Heart left ventricle (tissue), 16 donors: ENCODE measurements at regions not wholly inside any gene's neighbourhood (a gene's known extent, or its start where the extent isn't known, plus 50 kb on each side); places are given as distances from the start of the nearest gene placed in this dataset.

ENCODE experiments used
- ATAC-seq, 4 donors: fragments of 200-7000 bp; cut with Tn5 transposase; one replicate each; pipeline ENCODE4 v1.9.1; 2020 to 2022; ENCODE audit warnings: moderate library complexity in 4 of 4, mild to moderate bottlenecking in 3 of 4, moderate number of reproducible peaks in 1 of 4
- DNase-seq, 5 donors: peaks; one replicate each; pipeline ENCODE4 v3.0.0-alpha.2; 2020
- H3K27ac ChIP-seq, 12 donors: fragments of 200-600 bp; sonication (generic) in 4 of 12; one replicate each; pipeline versions ENCODE4 v1.5.0 to v1.8.0; 2016 to 2022; ENCODE audit warnings: mild to moderate bottlenecking in 2 of 12
- H3K27me3 ChIP-seq, 9 donors: fragments of 200-600 bp; sonication (generic) in 2 of 9; one replicate each; pipeline versions ENCODE4 v1.5.1 to v1.8.0; 2016 to 2022; ENCODE audit warnings: mild to moderate bottlenecking in 3 of 9
- H3K36me3 ChIP-seq, 9 donors: fragments of 200-600 bp; sonication (generic) in 2 of 9; one replicate each; pipeline versions ENCODE4 v1.5.0 to v1.8.0; 2018 to 2022; ENCODE audit warnings: mild to moderate bottlenecking in 2 of 9
- H3K4me1 ChIP-seq, 12 donors: fragments of 200-600 bp; sonication (generic) in 4 of 12; one replicate each; pipeline versions ENCODE4 v1.5.0 to v1.8.0; 2016 to 2022; ENCODE audit warnings: mild to moderate bottlenecking in 3 of 12
- H3K4me3 ChIP-seq, 12 donors: fragments of 200-600 bp; sonication (generic) in 4 of 12; one replicate each; pipeline versions ENCODE4 v1.5.0 to v1.8.0; 2017 to 2022; ENCODE audit warnings: mild to moderate bottlenecking in 9 of 12, moderate library complexity in 4 of 12
- H3K9me3 ChIP-seq, 12 donors: fragments of 200-600 bp; sonication (generic) in 4 of 12; one replicate each; pipeline versions ENCODE4 v1.5.0 to v1.8.0; 2016 to 2022; ENCODE audit warnings: mild to moderate bottlenecking in 1 of 12
- POLR2A ChIP-seq, 2 donors: fragments of 450-650 bp; IDR thresholded peaks; one replicate each; pipeline ENCODE4 v1.6.1; 2017; ENCODE audit warnings: antibody characterized with exemption in 2 of 2, mild to moderate bottlenecking in 2 of 2, moderate library complexity in 2 of 2
- WGBS, 4 donors: extraction: QIAGEN DNeasy Blood & Tissue Kit in 2 of 4; methylation state at CpG; one replicate each; pipeline versions ENCODE4 v1.1.5 to v1.1.7; 2013 to 2018; 5-methylcytosine and 5-hydroxymethylcytosine counted together
- intact Hi-C, 10 donors: fragments of 100-400 bp; cut with DNase I; formaldehyde crosslinking; loops; one replicate each; pipeline versions ENCODE4 v1.11.1 to v1.14.2; 2022
- TF ChIP-seq, protein P1 (sequence below), 12 donors: fragments of 200-600 bp; sonication (generic) in 4 of 12; IDR thresholded peaks; one replicate each; pipeline versions ENCODE4 v1.5.0 to v1.8.0; 2018 to 2022; ENCODE audit warnings: antibody characterized with exemption in 12 of 12, mild to moderate bottlenecking in 5 of 12
- donor health status: ischemic (EF 13 %, LVEDD 7.1; RV severe dilation, severe dysfunction).
- donor health status: healthy with polysubstance abuse.
- donor health status: DM: no; HTN: yes; CAD: no.
- donor health status: DM: no; HTN: no; CAD: no.
- donor health status: ischemic (EF 25% LVEDD 6.9; RV normal size, moderate dysfunction).
- donor health status: ischemic (EF 25% LVEDD 5.7; RV mildly dilated, moderate dysfunction).
- donor health status: healthy.
- donor health status: DM: yes; HTN: yes; CAD: no.
- donor health status: ischemic (EF 35%, LVEDD 5.7; RV mildly dilated, moderate dysfunction).
- donor health status: nonischemic (EF 11% LVEDD 7.7; RV severe dilation, severe dysfunction).
- donor health status: DM: yes; HTN: yes; CAD: no.
- donor health status: PGD.
- donor health status: ischemic (EF 29% LVEDD 5.4; RV normal size, mild dysfunction).
- donor health status: nonischemic (EF 23%, LVEDD 6.1; RV moderate dilation, normal function).

DNA sequence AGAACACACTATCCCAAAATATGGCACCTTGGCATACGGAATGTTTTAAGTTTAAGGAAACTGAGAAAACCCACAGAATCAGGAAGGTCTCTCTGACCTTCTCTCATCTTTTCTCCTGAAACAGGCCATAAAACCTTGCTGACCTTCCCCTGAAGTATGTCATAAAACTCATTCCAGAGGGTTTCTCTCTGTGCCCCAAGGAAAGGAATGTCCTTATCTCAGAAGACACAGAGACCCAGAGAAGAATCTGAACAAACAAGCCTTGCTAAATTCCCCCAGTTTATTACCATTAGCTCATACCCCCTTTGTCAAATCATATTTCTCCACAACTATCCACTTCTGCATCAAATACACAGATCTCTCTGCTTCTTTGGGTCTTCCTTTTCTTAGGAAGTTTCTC, 603.1 kb downstream of the MCTP2 start:
- Histone ChIP-seq H3K4me3 (no peak overlapping the region), H3K36me3 (no peaks in the 10 kb centered on the region), H3K9me3 (peaks cover 0 to 9% (median 0%) of the 10 kb centered on the region in 12 donors), H3K27ac (no peak overlapping the region), H3K27me3 (peaks cover 0 to 6% (median 0%) of the 10 kb centered on the region in 9 donors), H3K4me1 (no peaks in the 10 kb centered on the region)
- WGBS, 4 donors, result 72 to 91% (median 77%) methylated on average over 1 of the region's 1 CpG
- intact Hi-C loops, result no loop called here
- no peak for DNase-seq
- TF ChIP-seq, protein P1, sequence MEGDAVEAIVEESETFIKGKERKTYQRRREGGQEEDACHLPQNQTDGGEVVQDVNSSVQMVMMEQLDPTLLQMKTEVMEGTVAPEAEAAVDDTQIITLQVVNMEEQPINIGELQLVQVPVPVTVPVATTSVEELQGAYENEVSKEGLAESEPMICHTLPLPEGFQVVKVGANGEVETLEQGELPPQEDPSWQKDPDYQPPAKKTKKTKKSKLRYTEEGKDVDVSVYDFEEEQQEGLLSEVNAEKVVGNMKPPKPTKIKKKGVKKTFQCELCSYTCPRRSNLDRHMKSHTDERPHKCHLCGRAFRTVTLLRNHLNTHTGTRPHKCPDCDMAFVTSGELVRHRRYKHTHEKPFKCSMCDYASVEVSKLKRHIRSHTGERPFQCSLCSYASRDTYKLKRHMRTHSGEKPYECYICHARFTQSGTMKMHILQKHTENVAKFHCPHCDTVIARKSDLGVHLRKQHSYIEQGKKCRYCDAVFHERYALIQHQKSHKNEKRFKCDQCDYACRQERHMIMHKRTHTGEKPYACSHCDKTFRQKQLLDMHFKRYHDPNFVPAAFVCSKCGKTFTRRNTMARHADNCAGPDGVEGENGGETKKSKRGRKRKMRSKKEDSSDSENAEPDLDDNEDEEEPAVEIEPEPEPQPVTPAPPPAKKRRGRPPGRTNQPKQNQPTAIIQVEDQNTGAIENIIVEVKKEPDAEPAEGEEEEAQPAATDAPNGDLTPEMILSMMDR (IDR thresholded peaks at IDR 0.05), result no peak
- TF ChIP-seq POLR2A (IDR thresholded peaks at IDR 0.05), result no peak
- ATAC-seq, result no peak

DNA sequence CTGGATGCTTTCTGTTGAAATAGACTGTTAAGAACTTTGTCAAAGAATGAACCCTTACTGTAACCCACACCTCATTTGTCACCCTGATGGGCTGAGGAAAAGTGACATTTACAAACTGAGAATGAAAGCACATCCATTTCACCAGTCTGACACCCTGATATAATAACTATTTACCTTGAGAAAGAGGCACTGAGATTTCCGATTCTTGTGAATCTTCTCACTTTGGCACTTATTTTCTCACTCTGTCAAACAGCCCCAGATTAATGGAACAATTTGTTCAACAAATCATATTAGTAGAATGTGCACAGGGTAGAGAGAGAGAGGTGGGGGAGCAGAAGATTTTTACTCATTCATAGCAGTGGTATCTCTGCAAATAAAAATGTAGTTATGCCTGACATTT, 606.9 kb downstream of the MCTP2 start:
- Histone ChIP-seq H3K27me3 (peaks cover 0 to 19% (median 0%) of the 10 kb centered on the region in 9 donors), H3K9me3 (peaks cover 0 to 22% (median 12%) of the 10 kb centered on the region in 12 donors), H3K36me3 (no peaks in the 10 kb centered on the region), H3K4me3 (no peak overlapping the region), H3K27ac (no peak overlapping the region), H3K4me1 (no peaks in the 10 kb centered on the region)
- no peak for ATAC-seq
- TF ChIP-seq, protein P1 (IDR thresholded peaks at IDR 0.05), result no peak
- no peak for TF ChIP-seq POLR2A (IDR thresholded peaks at IDR 0.05)
- intact Hi-C loops, result no loop called here
- WGBS, 4 donors, result 69 to 82% (median 78%) methylated on average over 1 of the region's 1 CpG
- DNase-seq, result no peak

DNA sequence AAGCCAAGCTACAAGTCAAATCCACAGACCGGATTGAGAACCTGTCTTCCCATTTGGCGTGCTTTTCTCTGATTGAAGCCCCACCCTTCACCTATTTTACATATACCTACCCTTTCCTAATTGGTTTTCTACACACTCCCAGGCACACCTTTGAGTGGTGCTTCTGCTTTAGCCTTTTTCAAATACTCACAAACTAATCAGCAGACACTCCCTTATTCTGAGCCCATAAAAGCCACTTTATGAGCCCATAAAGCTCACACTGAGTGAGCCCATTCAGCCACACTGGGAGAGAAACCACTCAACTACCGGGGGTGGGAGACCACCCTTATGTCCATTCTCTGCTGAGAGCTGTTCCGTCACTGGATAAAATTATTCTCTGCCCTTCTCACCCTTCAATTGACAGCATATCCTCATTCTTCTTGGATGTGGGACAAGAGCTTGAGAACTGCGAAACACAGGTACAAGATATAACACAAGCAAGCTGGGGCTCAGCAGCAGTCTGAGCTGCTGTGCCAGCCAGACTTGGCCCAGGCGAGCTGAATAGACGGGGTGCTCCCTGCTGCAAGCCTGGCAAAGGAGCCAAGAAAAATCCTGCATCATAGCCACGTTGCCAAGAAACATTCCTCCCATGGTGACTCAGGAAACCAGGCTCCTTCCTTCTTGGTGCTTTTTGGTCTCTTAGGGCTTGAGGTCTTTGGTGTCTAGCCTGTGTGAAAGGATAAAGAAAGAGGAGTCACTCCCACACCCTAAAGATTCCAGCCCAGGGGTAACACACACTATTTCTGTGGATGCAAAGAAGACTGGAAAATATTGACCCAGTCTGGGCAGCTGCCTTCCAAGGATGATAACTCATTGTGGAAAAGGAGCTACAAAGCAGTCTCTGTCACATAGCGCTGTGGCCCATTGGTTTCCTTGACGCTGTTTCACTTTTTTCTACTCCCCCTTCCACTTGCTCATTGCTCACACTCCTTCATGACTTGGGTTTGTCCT, 609.7 kb downstream of the MCTP2 start:
- Histone ChIP-seq H3K9me3 (peaks cover 0 to 22% (median 12%) of the 10 kb centered on the region in 12 donors), H3K4me1 (peaks cover 0 to 18% (median 4%) of the 10 kb centered on the region in 12 donors), H3K36me3 (no peaks in the 10 kb centered on the region), H3K4me3 (no peak overlapping the region), H3K27ac (no peak overlapping the region), H3K27me3 (peaks cover 0 to 14% (median 0%) of the 10 kb centered on the region in 9 donors)
- ATAC-seq, result no peak
- 89 to 93% (median 91%) methylated on average over 10 of the region's 10 CpGs for WGBS, 4 donors
- intact Hi-C loops, result loop anchor here in 4 of 10 donors (5.0 to 10.0 kb wide), 4 partner anchors 159 to 1514 kb away; no protein-coding TSS in a partner anchor
- no peak for DNase-seq
- TF ChIP-seq, protein P1 (IDR thresholded peaks at IDR 0.05), result no peak
- no peak for TF ChIP-seq POLR2A (IDR thresholded peaks at IDR 0.05)

DNA sequence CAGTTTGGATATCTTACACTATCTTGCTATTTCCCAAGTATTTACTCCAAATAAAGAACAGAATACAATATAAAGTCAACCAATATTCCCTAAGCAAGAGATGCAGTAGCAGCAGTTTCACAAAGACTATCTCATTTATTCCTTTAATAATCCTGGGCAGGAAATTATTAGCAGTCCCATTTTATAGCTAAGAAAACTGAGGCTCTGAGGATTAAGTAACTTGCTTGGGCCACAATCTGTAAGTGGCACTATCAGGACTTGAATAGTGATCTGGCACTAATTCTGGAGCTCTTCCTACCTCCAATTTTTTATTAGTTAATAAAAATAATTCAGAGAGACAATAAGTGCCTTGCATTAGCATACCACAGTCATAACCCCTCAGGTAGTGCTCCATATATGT, 611.7 kb downstream of the MCTP2 start:
- no peak overlapping the region for H3K27ac ChIP-seq
- no peak for DNase-seq
- peaks cover 0 to 19% (median 4%) of the 10 kb centered on the region in 12 donors for H3K4me1 ChIP-seq
- TF ChIP-seq POLR2A (IDR thresholded peaks at IDR 0.05), result no peak
- TF ChIP-seq, protein P1 (IDR thresholded peaks at IDR 0.05), result no peak
- ATAC-seq, result no peak
- intact Hi-C loops, result loop anchor here in 4 of 10 donors (5.0 to 10.0 kb wide), 4 partner anchors 161 to 1512 kb away; no protein-coding TSS in a partner anchor
- peaks cover 0 to 18% (median 0%) of the 10 kb centered on the region in 9 donors for H3K27me3 ChIP-seq
- no peaks in the 10 kb centered on the region for H3K36me3 ChIP-seq
- peaks cover 0 to 20% (median 12%) of the 10 kb centered on the region in 12 donors for H3K9me3 ChIP-seq
- no peak overlapping the region for H3K4me3 ChIP-seq
